CD4-positive, alpha-beta memory T cell (primary cell): ENCODE measurements at regions not wholly inside any gene's neighbourhood (a gene's known extent, or its start where the extent isn't known, plus 50 kb on each side); places are given as distances from the start of the nearest gene placed in this dataset.
"Not testable (repeated sequence)": the region's sequence is repeated elsewhere in the genome, so short reads cannot be mapped to it uniquely, and the experiment has no call there.

ENCODE experiments used
- CTCF ChIA-PET: fragments of 350-600 bp; sonication (Branson Sonifier 250); formaldehyde crosslinking; loops from one replicate; lab custom pipeline; 2021; ENCODE audit warnings: inconsistent platforms; ENCODE audit not compliant: partially characterized antibody; lab: Charles Lee
- POLR2A ChIA-PET: fragments of 350-600 bp; sonication (Branson Sonifier 250); formaldehyde crosslinking; loops from one replicate; lab custom pipeline; 2021; ENCODE audit not compliant: partially characterized antibody; lab: Charles Lee
- DNase-seq, 5 donors: peaks; one replicate each; pipeline versions ENCODE4 v3.0.0 to v3.0.0-alpha.2; 2020 to 2022; ENCODE audit warnings: mixed read lengths in 1 of 5
- H3K27ac ChIP-seq: one replicate; pipeline ENCODE4 v1.7.0; 2013; ENCODE audit warnings: low read depth, low read length
- H3K27me3 ChIP-seq: 2 replicates; pipeline ENCODE4 v1.7.0; 2013; ENCODE audit warnings: mild to moderate bottlenecking, low read length, moderate library complexity; ENCODE audit not compliant: insufficient read depth
- H3K36me3 ChIP-seq: 2 replicates; pipeline ENCODE4 v1.7.0; 2013; ENCODE audit warnings: mild to moderate bottlenecking, low read length, moderate library complexity; ENCODE audit not compliant: insufficient read depth
- H3K4me1 ChIP-seq: 2 replicates; pipeline ENCODE4 v1.7.0; 2013; ENCODE audit warnings: mild to moderate bottlenecking, low read length, moderate library complexity; ENCODE audit not compliant: insufficient read depth
- H3K4me3 ChIP-seq, 2 donors: one replicate each; pipeline ENCODE4 v1.7.0; 2013; ENCODE audit warnings: low read length in 2 of 2, mild to moderate bottlenecking in 1 of 2
- H3K9me3 ChIP-seq, 2 donors: one replicate each; pipeline ENCODE4 v1.7.0; 2013; ENCODE audit warnings: low read length in 2 of 2, control low read depth in 1 of 2; ENCODE audit not compliant: control insufficient read depth in 1 of 2
- H3K27ac Mint-ChIP-seq, 7 donors: one replicate each; pipeline ENCODE4 v1.8.0; 2020 to 2021; ENCODE audit warnings: mixed read lengths in 7 of 7, mild to moderate bottlenecking in 6 of 7, inconsistent platforms in 3 of 7, moderate library complexity in 3 of 7
- H3K27me3 Mint-ChIP-seq, 2 donors: one replicate each; pipeline ENCODE4 v1.8.0; 2020 to 2021; ENCODE audit warnings: mixed read lengths in 2 of 2
- H3K36me3 Mint-ChIP-seq, 2 donors: one replicate each; pipeline ENCODE4 v1.8.0; 2020 to 2021; ENCODE audit warnings: mixed read lengths in 2 of 2, inconsistent platforms in 1 of 2, mild to moderate bottlenecking in 1 of 2
- H3K4me1 Mint-ChIP-seq, 4 donors: one replicate each; pipeline ENCODE4 v1.8.0; 2020 to 2021; ENCODE audit warnings: mixed read lengths in 4 of 4, mild to moderate bottlenecking in 1 of 4
- H3K4me3 Mint-ChIP-seq, 8 donors: one replicate each; pipeline ENCODE4 v1.8.0; 2020 to 2021; ENCODE audit warnings: mixed read lengths in 8 of 8, mild to moderate bottlenecking in 7 of 8, moderate library complexity in 6 of 8, inconsistent platforms in 3 of 8
- H3K9me3 Mint-ChIP-seq, 8 donors: one replicate each; pipeline ENCODE4 v1.8.0; 2020 to 2021; ENCODE audit warnings: mixed read lengths in 8 of 8, mild to moderate bottlenecking in 5 of 8, inconsistent platforms in 3 of 8, moderate library complexity in 1 of 8
- intact Hi-C: fragments of 100-400 bp; cut with micrococcal nuclease; formaldehyde crosslinking; loops from one replicate; pipeline ENCODE4 v1.15.1; 2023

GRCh38 chr4:49181088-49181487, 195.0 kb downstream of the CWH43 start:
- H3K4me1 Mint-ChIP-seq, CTCF ChIA-PET, H3K27ac ChIP-seq, H3K27me3 Mint-ChIP-seq, H3K4me3 Mint-ChIP-seq, H3K36me3 Mint-ChIP-seq, H3K9me3 Mint-ChIP-seq, H3K27ac Mint-ChIP-seq, H3K36me3 ChIP-seq, H3K4me1 ChIP-seq, intact Hi-C loops, POLR2A ChIA-PET, H3K4me3 ChIP-seq, H3K9me3 ChIP-seq, DNase-seq, H3K27me3 ChIP-seq: not testable (repeated sequence)

GRCh38 chr4:49211396-49212194, 225.5 kb downstream of the CWH43 start:
- H3K4me1 ChIP-seq, intact Hi-C loops, H3K27ac ChIP-seq, H3K36me3 ChIP-seq, H3K4me1 Mint-ChIP-seq, H3K27ac Mint-ChIP-seq, H3K4me3 ChIP-seq, H3K36me3 Mint-ChIP-seq, H3K9me3 ChIP-seq, H3K4me3 Mint-ChIP-seq, POLR2A ChIA-PET, H3K27me3 ChIP-seq, DNase-seq, H3K27me3 Mint-ChIP-seq, CTCF ChIA-PET: not testable (repeated sequence)
- peaks cover 0 to 31% (median 14%) of the 10 kb centered on the region in 8 donors for H3K9me3 Mint-ChIP-seq

- H3K9me3 Mint-ChIP-seq = peaks cover 0 to 39% (median 14%) of the 10 kb centered on the region in 8 donors
- H3K9me3 ChIP-seq, intact Hi-C loops, H3K36me3 ChIP-seq, CTCF ChIA-PET, H3K4me1 ChIP-seq, POLR2A ChIA-PET, H3K4me3 Mint-ChIP-seq, H3K27ac ChIP-seq, H3K27me3 ChIP-seq, H3K36me3 Mint-ChIP-seq, H3K4me3 ChIP-seq, H3K27me3 Mint-ChIP-seq, H3K27ac Mint-ChIP-seq, DNase-seq, H3K4me1 Mint-ChIP-seq: not testable (repeated sequence)
Observed at GRCh38 chr4:49213250-49213649, 227.2 kb downstream of the CWH43 start.

GRCh38 chr4:49213750-49214149, 227.7 kb downstream of the CWH43 start:
- H3K27me3 Mint-ChIP-seq, H3K4me3 Mint-ChIP-seq, H3K27ac Mint-ChIP-seq, H3K27me3 ChIP-seq, H3K4me1 ChIP-seq, CTCF ChIA-PET, H3K4me1 Mint-ChIP-seq, H3K4me3 ChIP-seq, H3K36me3 Mint-ChIP-seq, intact Hi-C loops, H3K9me3 ChIP-seq, DNase-seq, POLR2A ChIA-PET, H3K36me3 ChIP-seq, H3K27ac ChIP-seq: not testable (repeated sequence)
- peaks cover 0 to 39% (median 14%) of the 10 kb centered on the region in 8 donors for H3K9me3 Mint-ChIP-seq

- CTCF ChIA-PET, H3K36me3 Mint-ChIP-seq, DNase-seq, intact Hi-C loops, H3K4me1 Mint-ChIP-seq, H3K27ac ChIP-seq, H3K27me3 ChIP-seq, POLR2A ChIA-PET, H3K4me3 ChIP-seq, H3K36me3 ChIP-seq, H3K27me3 Mint-ChIP-seq, H3K9me3 ChIP-seq, H3K27ac Mint-ChIP-seq, H3K4me1 ChIP-seq: not testable (repeated sequence)
- Mint-ChIP-seq H3K4me3 (peak overlapping the region in 1 of 8 donors; percentile 60), H3K9me3 (peaks cover 0 to 46% (median 19%) of the 10 kb centered on the region in 8 donors)
Observed at GRCh38 chr4:49214453-49215081, 228.5 kb downstream of the CWH43 start.

- H3K4me3 ChIP-seq, H3K4me1 ChIP-seq, H3K9me3 ChIP-seq, CTCF ChIA-PET, H3K36me3 Mint-ChIP-seq, DNase-seq, intact Hi-C loops, H3K27me3 ChIP-seq, H3K27me3 Mint-ChIP-seq, H3K27ac Mint-ChIP-seq, POLR2A ChIA-PET, H3K27ac ChIP-seq, H3K36me3 ChIP-seq, H3K4me3 Mint-ChIP-seq, H3K4me1 Mint-ChIP-seq: not testable (repeated sequence)
- H3K9me3 Mint-ChIP-seq = peaks cover 0 to 46% (median 22%) of the 10 kb centered on the region in 8 donors
Observed at GRCh38 chr4:49215082-49215479, 229.0 kb downstream of the CWH43 start.

- POLR2A ChIA-PET, H3K27me3 Mint-ChIP-seq, H3K27me3 ChIP-seq, H3K4me3 Mint-ChIP-seq, H3K36me3 Mint-ChIP-seq, intact Hi-C loops, H3K27ac Mint-ChIP-seq, H3K4me1 Mint-ChIP-seq, H3K9me3 ChIP-seq, H3K36me3 ChIP-seq, H3K27ac ChIP-seq, H3K4me3 ChIP-seq, CTCF ChIA-PET, H3K4me1 ChIP-seq, DNase-seq: not testable (repeated sequence)
- peaks cover 0 to 49% (median 31%) of the 10 kb centered on the region in 8 donors for H3K9me3 Mint-ChIP-seq
Observed at GRCh38 chr4:49216606-49217005, 230.5 kb downstream of the CWH43 start.
